ENCODE measurements at regions not wholly inside any gene's neighbourhood (a gene's known extent, or its start where the extent isn't known, plus 50 kb on each side); places are given as distances from the start of the nearest gene placed in this dataset.

GRCh38 chr13:111025310-111025709 is 89.8 kb upstream of the ARHGEF7 start:
- TF ChIP-seq EGR1 (IDR thresholded peaks at IDR 0.05; ENCODE audit: borderline replicate concordance, low read depth, low read length) (no peak), EZH2 (IDR thresholded peaks at IDR 0.05; ENCODE audit: low read depth, low read length, severe bottlenecking) (no peak), POLR2AphosphoS5 (IDR thresholded peaks at IDR 0.05; ENCODE audit: low read depth, low read length) (no peak), ATF3 (IDR thresholded peaks at IDR 0.05; ENCODE audit: insufficient read depth, low read depth, low read length) (no peak), POLR2A (IDR thresholded peaks at IDR 0.05; ENCODE audit: control extremely low read depth in 1 of 2, low read depth in 2 of 2, low read length in 2 of 2) (no peak), TBP (IDR thresholded peaks at IDR 0.05; ENCODE audit: low read depth, low read length) (no peak), POU5F1 (IDR thresholded peaks at IDR 0.05; ENCODE audit: low read depth, low read length) (no peak), KDM1A (IDR thresholded peaks at IDR 0.05; ENCODE audit: borderline replicate concordance, low read length) (no peak), SIN3A (conservative IDR thresholded peaks at IDR 0.05 in 1 of 2, IDR thresholded peaks at IDR 0.05 in 1 of 2; ENCODE audit: low read depth in 1 of 2, low read length in 2 of 2) (no peak), TCF12 (IDR thresholded peaks at IDR 0.05; ENCODE audit: low read depth, low read length) (no peak), RNF2 (IDR thresholded peaks at IDR 0.05; ENCODE audit: borderline replicate concordance, low read depth, low read length, missing control alignments, poor library complexity, severe bottlenecking) (no peak)
- TF ChIP-seq, protein P1, sequence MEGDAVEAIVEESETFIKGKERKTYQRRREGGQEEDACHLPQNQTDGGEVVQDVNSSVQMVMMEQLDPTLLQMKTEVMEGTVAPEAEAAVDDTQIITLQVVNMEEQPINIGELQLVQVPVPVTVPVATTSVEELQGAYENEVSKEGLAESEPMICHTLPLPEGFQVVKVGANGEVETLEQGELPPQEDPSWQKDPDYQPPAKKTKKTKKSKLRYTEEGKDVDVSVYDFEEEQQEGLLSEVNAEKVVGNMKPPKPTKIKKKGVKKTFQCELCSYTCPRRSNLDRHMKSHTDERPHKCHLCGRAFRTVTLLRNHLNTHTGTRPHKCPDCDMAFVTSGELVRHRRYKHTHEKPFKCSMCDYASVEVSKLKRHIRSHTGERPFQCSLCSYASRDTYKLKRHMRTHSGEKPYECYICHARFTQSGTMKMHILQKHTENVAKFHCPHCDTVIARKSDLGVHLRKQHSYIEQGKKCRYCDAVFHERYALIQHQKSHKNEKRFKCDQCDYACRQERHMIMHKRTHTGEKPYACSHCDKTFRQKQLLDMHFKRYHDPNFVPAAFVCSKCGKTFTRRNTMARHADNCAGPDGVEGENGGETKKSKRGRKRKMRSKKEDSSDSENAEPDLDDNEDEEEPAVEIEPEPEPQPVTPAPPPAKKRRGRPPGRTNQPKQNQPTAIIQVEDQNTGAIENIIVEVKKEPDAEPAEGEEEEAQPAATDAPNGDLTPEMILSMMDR (IDR thresholded peaks at IDR 0.05; ENCODE audit: control extremely low read depth in 1 of 3, insufficient read depth in 1 of 3, low read depth in 1 of 3, low read length in 3 of 3) = no peak
- TF ChIP-seq, protein P2, sequence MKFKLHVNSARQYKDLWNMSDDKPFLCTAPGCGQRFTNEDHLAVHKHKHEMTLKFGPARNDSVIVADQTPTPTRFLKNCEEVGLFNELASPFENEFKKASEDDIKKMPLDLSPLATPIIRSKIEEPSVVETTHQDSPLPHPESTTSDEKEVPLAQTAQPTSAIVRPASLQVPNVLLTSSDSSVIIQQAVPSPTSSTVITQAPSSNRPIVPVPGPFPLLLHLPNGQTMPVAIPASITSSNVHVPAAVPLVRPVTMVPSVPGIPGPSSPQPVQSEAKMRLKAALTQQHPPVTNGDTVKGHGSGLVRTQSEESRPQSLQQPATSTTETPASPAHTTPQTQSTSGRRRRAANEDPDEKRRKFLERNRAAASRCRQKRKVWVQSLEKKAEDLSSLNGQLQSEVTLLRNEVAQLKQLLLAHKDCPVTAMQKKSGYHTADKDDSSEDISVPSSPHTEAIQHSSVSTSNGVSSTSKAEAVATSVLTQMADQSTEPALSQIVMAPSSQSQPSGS (IDR thresholded peaks at IDR 0.05; ENCODE audit: low read length) = no peak

Data from H1 (cell line).